OCI-M1 (cell line): ENCODE measurements at regions not wholly inside any gene's neighbourhood (a gene's known extent, or its start where the extent isn't known, plus 50 kb on each side); places are given as distances from the start of the nearest gene placed in this dataset.
"Not testable (repeated sequence)": the region's sequence is repeated elsewhere in the genome, so short reads cannot be mapped to it uniquely, and the experiment has no call there.

ENCODE experiments used
- DNase-seq: peaks from one replicate; lab custom pipeline; 2025; lab: John Stamatoyannopoulos, UW

DNA sequence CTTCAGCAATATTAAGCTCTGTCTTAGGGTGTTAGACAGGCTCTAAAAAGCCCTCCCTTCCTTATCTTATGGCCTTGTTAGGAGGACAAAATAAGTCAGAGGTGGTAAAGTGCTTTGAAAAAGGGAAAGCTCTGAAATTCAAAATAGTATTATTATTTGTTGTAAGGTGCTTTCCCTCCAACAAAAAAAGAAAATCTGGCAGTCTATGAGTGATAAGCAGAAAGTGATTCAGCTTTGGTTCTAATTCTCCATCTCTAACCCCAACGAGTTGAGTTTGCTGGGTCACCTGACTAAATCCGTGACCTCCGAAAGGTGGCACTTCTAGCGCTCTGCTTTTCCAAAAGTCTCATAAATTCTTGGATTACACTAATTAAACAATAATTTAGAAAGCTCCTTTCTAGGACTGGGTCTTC, 305.1 kb downstream of the BCL2L11 start:
- DNase-seq = not testable (repeated sequence)

DNA sequence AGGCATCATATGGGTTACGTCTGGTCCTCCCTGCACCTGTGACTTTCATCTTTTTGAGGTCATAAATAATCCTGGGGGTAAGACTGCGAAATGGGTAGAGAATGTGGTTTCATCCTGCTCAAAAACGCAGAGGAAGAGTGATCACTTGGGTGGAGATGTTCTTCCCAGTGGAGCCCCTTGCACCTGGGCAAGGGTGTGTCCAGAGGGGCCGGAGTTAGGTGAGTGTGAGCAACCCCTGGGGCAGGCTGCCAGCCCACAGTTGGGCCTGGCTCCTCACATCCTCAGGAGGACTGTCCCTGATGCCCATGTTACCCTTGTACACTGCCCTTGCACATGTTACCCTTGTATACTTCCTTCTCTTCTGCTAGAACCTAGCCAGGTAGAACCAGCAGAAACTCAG, 306.6 kb downstream of the BCL2L11 start:
- DNase-seq = not testable (repeated sequence)

DNA sequence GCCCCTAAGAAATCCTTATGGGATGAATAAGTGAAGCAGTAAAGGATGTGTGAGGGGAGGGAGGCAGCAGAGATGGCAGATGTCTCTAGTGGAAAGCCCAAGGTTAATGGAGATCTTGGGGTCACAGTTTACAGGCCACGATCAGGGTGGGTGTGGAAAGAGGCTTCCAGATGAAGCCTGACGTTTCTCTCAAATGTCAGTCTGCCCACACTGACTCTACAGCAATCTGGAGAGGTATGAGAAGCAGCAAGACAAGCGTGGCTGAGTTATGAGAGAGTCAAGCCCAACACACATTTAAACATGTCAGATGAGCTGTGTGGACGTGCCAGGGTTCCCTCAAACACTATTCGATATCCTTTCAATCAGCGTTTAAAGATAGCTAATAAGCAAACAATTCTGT, 308.2 kb downstream of the BCL2L11 start:
- DNase-seq = not testable (repeated sequence)

DNA sequence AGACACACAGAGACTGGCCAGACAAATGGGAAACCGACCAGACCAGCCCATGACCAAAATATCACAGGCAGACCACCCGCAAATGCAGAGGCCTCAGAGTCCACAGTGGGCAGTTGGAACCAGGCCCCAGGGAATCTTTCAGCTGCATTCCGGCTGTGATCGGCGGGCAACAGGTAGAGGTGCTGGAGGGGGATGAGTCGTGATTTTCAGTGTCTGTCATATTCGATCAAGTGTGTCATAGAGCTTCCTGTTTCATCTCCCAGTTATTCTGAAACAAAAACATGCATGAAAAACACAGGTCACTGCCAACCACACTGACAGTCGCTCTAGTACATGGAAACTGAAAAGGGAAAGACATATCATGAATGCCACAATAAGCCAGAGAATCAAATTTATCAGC, 308.6 kb downstream of the BCL2L11 start:
- not testable (repeated sequence) for DNase-seq

DNA sequence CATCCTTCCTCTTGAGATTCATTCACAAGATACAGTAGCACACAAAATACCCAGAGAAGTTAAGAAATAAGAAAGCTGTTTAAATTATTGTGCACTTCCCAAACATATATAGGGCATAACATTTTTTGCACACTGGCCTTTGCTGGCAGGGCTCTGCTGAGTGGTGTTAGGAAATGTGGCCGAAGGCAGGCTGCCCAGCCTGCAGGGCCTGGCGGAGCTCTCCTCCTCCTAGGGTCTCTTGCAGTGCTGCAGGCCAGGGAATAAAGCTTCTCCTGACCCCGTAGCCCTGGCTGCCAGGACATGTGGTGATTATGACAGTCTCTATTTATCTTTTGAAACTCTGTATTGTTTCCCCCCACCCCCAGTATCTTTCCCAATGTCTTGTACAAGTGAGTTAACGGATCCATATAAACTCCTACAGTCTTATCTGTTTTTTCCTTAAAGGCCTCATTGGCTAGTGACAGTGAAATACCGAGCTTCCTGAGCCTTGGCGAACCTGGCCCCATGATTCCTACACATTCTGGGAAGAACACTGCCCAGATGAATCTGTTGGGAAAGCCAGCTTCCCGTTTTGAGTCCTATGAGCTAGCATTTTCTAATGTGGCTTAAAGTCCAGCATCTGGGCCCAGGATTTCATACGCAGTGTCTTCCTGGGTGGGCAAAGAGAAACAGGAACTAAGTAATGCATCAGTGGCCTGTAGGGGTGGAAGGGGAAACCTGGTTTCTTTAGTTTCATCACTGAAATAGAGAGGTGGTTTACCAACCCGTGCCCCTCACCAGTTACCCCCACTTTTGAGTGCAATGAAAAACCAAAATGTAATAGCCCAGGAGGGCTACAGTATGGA, 310.3 kb downstream of the BCL2L11 start:
- DNase-seq = not testable (repeated sequence)

DNA sequence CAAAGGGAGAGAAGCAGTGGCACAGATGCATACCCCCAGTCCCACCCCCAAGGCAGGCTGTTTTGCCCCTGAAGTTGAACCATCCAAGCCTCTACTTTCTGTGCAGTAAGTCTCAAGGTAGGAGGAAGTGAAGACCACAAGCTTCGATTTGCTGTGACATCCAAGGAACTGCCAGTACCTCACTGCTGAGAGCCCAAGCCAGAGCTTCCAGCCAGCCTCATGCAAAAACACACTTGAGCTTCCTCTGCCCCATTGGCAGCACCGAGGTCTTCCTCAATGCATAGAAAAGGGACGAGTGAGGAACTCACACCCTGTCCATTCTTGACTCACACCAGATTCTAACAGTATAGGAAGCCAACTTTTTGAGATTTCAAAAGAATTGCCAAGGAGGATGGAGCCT, 311.7 kb downstream of the BCL2L11 start:
- DNase-seq = not testable (repeated sequence)

DNA sequence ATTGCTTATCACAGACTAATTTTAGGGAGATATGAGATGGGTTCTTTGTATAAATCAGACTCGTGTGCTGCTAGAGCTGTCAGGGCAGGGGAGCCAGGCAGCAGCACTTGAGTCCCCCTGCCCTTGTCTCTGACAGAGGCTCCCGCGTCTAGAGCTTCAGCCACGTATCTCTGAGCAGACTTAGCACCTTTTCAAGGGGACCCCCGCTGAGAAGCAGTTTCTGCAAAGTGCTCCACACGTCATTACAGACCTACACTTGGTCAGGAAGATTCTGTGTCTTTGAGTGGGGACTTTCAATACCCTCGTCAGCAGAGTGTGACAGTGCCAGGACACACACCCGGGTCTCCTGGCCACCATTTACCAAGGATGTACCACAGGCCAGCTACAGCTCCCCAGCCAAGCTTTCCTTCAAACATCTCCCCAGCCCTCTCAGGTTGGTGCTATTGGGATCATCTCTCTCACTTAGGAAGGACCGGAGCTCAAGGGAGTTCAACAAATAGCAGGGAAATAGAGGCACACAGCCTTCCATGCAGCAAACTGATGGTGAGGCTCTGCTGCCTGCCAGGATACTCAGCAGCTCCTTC, 312.3 kb downstream of the BCL2L11 start:
- DNase-seq = not testable (repeated sequence)

DNA sequence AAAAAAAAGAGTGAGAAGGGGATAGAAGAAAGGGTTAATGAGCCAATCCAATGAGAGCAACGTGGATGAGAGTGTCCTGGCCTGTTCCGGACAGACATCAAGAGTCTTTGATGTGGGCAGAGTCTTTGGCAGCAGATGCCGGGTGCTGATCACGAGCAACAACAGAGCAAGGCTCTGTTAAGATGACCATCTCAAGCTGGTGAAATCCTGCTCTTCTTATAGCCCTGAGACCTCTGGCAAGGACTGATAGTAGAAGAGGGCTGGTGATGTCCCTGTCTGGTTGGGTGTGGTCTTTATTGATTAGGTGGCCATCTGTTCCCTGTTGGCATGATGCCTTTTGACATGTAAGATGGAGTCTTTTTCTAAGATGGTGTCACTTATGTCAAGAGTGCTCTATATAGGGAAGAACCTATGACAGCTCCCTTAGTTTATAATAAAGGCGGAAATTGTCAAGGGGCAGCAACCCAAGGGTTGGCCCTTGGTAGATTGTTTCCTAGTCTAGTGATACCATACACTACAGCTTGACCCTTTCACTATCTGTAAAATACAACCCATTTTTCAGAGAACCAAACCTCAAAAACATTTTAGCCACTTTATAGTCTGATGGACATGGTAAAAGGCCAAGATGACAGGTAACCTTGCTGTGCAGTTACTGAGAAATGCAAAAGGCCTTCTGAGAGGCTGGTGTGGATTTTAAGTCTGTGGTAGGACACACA, 313.3 kb downstream of the BCL2L11 start:
- not testable (repeated sequence) for DNase-seq

DNA sequence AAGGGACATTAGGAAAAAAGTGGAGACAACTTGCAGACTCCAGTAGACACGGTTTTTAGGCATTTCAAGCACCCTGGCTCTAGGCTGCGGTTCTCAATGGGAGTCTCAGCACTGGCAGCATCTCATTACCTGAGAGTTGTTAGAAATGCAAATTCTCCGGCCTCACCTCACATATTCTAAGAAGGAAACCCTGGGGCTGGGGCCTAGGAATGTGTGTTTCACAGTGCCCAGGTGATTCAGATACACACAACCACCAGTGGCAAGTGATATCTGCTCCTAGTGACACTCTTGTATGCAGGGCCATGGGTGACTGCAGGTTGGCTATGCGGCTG, 313.9 kb downstream of the BCL2L11 start:
- not testable (repeated sequence) for DNase-seq

DNA sequence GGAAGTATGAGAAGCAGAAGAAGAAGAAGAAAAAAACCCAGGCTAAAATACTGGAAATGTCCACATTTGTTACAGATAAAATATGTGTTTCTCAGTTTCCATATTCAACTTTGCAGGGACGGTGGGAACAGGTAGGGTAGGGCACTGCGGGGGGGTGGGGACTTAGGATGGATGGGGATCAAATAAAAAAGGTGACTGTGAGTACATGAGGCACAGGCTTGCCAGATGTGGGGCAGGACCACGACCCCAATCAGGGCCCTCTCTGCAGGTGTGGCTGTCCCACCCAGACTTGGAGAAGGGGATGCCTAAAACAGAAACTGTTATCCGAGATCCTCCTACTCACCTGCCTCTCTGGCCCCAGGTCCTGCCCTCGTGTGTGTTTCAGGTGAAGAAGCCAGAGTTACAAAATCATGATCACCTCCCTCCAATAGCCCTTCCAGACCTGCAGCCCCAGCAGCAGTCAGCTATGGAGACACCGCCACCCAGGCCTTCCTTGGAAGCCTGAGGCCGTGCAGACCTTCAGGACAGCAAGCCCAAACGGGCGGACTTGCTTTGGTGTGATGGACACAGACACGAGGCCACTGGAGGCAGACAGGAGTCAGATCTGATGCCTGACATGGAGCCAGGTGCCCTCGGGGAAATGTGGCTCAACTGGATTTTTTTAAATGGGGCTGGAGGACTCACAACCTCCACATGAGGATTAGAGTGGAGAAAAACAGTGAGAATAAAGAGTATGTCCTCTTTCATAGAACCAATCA, 315.0 kb downstream of the BCL2L11 start:
- DNase-seq = not testable (repeated sequence)

DNA sequence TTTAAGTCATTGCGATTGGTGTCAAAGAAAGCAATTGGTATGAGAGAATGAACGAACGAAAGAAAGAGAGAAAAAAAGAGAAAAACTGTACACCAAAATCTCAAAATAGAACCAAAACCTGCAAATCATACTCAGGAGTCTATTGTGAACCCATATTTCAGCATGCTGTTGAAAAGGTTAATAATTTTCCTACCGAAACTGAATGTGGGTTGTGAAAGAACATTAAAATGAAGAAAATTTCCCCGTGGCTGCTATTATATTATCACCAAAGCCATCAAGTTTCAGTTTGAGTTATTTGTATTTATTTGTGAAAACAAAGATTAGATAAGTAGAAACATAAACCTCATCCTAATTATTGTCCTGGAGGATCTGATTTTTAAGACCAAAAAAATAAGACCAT, 315.7 kb downstream of the BCL2L11 start:
- not testable (repeated sequence) for DNase-seq

DNA sequence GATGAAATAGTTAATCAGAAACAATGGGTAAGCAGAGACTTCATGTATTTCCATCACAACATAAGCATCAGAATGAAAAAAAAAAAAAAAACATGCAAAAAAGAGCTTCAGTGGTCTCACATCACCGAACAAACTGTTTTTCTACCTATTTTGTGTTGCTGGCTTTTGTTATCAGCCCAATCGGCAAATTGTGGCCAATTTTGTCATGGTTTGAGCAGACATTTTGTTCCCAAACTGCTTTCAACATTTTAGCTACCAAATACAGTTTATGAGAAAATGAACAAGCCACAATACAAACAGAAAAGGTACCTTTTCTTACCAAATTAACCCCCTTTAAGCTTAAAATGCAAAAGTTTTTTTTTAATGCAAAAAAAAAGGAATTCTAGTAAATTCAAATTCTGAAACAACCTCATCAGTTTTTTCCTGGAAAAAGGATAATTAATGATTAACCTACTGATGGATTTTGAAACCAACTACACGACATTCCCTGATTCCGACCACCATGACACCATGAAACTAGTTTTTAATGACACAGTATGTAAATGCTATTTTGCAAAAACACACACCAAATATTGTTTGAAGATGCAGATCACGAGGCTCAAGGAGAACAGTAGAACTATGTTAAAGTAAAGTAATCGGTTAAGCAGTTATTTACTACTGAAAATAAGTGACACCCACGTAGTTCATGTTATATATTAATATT, 316.7 kb downstream of the BCL2L11 start:
- DNase-seq = not testable (repeated sequence)

DNA sequence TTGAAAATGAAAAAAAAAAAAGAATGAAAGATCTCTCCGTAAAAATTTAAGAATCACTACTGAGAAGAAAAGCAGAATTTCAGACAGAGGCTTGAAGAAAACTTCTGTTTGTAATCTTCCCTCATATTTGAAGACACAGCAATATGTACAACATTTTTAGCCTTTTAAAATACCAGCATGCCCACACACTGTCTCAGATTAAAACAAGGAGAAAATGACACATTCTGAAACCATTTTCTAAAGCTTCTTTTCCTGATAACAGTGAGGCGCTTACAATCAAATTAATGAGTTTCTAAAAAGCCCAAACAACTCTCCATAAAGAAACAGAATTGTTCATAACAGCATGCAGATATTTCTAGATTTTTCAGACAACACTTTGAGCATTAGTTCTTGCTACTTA, 317.4 kb downstream of the BCL2L11 start:
- not testable (repeated sequence) for DNase-seq

DNA sequence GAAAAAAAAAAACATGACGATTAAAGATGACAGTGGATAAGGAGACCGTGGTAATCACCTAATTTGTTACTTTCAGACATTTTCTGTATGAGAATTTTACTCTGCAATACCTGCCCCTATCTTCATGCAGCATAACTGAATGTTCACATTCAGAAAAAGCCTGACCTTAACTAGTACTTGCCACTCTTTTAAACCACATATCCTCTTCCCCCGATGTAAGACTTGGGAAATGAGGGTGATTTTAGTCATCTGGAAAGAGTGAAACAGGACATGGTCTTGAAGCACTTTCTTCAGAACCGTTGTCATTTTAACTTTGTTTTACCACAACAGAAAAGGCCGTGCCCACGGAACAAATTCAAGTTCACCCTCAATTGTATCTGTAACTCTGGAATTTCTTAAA, 318.5 kb downstream of the BCL2L11 start:
- DNase-seq = not testable (repeated sequence)

DNA sequence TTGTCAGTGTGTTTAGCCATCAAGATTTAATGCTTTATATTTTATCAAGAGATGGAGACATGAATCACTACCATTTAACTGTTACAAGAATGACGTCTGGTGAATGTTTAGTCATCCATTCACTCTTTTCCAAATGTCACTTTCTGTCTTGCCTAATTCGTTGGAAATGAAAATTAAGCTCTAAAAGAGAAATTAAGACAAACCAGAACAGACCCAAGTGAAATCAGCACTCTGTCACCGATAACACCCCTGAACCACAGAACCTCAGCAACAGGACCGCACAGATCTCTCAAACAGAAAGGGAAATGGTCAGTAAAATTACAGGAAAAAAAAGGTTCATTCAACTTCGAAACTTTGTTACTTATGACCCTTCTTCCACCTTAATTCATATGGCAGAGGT, 320.9 kb downstream of the BCL2L11 start:
- DNase-seq = not testable (repeated sequence)

DNA sequence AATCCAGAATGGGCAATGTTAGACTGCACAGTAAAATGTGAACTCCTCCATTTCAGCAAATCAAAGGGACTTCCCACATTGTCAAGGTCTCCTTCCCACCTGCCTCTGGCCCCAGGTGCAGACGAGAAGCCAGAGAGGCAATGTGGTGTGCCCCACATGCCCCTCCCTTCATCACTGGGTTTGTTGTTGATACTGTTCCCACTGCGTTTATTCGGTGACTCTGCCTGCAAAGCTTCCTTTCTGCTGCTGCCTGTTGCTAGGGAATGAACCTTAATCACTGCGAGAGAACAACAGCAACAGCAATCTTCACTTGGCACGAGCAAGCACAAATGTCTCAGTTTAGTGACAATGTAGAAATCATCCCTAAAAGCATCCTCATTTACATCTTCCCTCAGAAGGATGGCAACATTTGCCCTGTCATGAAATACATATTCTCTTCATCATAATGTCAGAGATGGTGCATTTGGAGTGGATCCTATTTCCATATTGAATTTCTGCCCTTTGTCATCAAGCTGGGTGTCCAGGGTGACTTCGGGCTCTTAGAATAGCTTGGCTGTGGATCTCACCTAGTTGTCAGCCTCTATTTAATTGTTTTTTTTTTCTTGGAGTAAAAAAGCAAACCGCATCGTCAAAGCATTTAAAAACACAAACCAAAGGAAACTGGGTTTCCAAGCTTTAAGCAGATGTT, 322.2 kb downstream of the BCL2L11 start:
- DNase-seq = not testable (repeated sequence)

DNA sequence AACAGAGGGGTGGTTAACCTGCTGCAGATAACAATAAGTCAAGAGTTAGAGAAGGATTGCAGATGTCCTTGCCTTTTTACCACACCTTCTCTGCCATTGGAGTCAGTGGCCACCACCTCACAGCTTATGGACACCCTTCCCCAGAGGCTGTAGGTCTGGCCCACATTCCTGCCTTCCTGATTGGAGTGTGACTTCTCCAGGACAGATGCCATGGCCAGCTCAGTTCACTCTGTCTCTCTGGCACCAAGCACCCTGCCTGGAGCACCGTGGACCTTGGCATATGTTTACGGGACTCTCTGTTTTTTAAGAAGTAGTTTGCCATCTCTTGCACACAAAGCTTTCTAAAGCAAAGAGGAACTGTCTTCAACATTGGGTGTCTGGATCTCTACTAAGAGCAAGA, 323.8 kb downstream of the BCL2L11 start:
- DNase-seq = not testable (repeated sequence)

DNA sequence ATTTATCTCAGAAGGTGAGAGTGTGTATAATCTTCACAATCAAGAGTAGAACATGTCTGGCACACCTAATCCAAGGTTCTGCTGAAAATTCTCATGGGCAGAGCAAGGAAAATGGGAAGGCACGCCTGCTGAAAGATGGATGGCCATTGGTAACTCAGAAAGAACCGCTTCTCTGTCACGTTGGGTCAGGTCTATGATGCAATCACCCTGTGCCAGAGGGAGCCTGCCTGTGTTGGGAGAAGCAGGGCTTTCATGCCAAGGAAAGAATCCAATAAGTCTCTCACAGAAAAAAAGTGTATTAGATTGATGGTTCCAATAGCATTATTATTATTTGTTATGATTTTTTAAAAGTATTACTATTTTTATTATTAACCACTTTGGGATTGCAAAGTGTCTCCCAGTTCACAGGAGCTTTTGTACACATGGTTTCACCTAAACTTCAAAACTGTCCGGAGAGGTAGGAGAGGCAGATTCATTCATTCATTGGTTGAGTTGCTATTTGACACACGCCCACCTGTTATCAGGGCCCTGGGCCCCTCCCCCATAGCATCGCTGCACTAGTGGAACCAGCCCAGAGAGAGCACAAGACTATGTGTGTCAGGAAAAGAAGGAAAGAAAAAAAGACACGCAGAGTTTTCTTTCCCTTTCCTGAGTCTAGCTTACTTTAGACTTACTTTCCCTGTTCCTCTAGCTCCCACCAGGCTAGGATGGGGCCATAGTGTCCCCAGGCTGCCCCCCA, 324.6 kb downstream of the BCL2L11 start:
- DNase-seq = not testable (repeated sequence)

DNA sequence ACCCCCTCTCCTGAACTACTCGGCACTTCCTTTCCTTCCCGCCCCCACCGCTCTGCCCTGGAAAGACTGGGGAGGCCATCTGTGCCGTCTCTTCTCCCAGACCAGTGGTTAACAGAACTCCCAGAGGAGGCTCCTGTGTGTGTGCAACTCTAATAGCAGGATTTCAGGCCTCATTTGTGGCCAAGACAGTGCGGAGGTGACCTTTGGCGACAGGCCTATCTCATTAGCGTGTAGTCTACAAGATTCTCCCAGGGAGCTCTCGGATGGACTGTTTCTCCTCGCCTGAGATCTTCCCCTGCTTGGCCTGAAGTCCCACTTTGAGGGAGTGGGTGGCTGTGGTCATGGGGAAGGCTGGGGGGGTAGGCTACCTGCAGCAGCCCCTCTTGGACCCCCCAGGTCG, 325.2 kb downstream of the BCL2L11 start:
- DNase-seq = not testable (repeated sequence)

DNA sequence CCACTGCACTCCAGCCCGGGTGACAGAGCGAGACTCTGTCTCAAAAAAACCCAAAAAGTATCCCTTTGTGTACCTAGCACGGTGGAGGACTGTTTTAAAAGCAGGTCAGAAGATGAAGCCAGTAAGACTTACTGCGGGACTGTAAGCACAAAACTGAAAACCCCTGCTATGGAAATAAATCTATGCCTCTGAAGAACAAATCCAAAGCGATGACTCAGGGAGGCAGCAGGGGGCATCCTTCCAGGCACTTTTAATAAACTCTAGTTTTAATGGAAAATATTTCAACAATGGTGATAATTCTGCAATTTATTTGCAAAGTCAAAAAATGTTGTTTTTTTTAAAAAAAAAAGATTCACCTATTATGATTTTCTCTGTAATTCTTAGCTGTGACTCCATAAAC, 326.8 kb downstream of the BCL2L11 start:
- DNase-seq = not testable (repeated sequence)
